Fibroblast of lung (primary cell): ENCODE measurements at regions not wholly inside any gene's neighbourhood (a gene's known extent, or its start where the extent isn't known, plus 50 kb on each side); places are given as distances from the start of the nearest gene placed in this dataset.
A peak's percentile ranks its signal among the peaks of the same experiment; 100 is the strongest.

ENCODE experiments used
- DNase-seq, 2 donors: peaks; one replicate each; pipeline versions ENCODE4 v3.0.0 to v3.0.0-alpha.2; 2010; ENCODE audit warnings: low read depth in 2 of 2
- H2AFZ ChIP-seq: 2 replicates; pipeline ENCODE4 v1.5.1; 2012; ENCODE audit warnings: low read length, control low read depth, inconsistent platforms
- H3K27ac ChIP-seq: 2 replicates; pipeline ENCODE4 v1.5.1; 2011; ENCODE audit warnings: low read length, control low read depth; ENCODE audit not compliant: insufficient read depth
- H3K27me3 ChIP-seq: 2 replicates; pipeline ENCODE4 v1.5.1; 2011; ENCODE audit warnings: mild to moderate bottlenecking, low read length; ENCODE audit not compliant: control insufficient read depth, insufficient read depth
- H3K36me3 ChIP-seq: 2 replicates; pipeline ENCODE4 v1.5.1; 2011; ENCODE audit warnings: low read length; ENCODE audit not compliant: control insufficient read depth, insufficient read depth
- H3K4me1 ChIP-seq: 2 replicates; pipeline ENCODE4 v1.5.1; 2011; ENCODE audit warnings: low read length; ENCODE audit not compliant: control insufficient read depth, insufficient read depth; ENCODE audit errors: extremely low read depth
- H3K4me2 ChIP-seq: 2 replicates; pipeline ENCODE4 v1.5.1; 2011; ENCODE audit warnings: low read length, control low read depth; ENCODE audit not compliant: insufficient read depth; ENCODE audit errors: extremely low read depth
- H3K4me3 ChIP-seq, 4 experiments: fragments of 200-600 bp in 1 of 4; sonication (generic) in 1 of 4; replicated peaks in 1 of 4; 2 replicates each; pipeline ENCODE4 v1.5.1; 2011 to 2016; ENCODE audit warnings: low read length in 4 of 4, low read depth in 3 of 4, mild to moderate bottlenecking in 3 of 4, control low read depth in 2 of 4, inconsistent platforms in 1 of 4, mixed read lengths in 1 of 4; ENCODE audit not compliant: insufficient read depth in 1 of 4; ENCODE audit errors: control extremely low read depth in 1 of 4
- H3K79me2 ChIP-seq: 2 replicates; pipeline ENCODE4 v1.5.1; 2012; ENCODE audit warnings: mild to moderate bottlenecking, low read length, inconsistent platforms; ENCODE audit not compliant: control insufficient read depth, insufficient read depth
- H3K9ac ChIP-seq: 2 replicates; pipeline ENCODE4 v1.5.1; 2011; ENCODE audit warnings: mild to moderate bottlenecking, low read length, control low read depth; ENCODE audit not compliant: insufficient read depth
- H3K9me3 ChIP-seq: 2 replicates; pipeline ENCODE4 v1.5.1; 2012; ENCODE audit warnings: low read depth, low read length; ENCODE audit not compliant: control insufficient read depth, insufficient read depth
- H4K20me1 ChIP-seq: 2 replicates; pipeline ENCODE4 v1.5.1; 2011; ENCODE audit warnings: low read length; ENCODE audit not compliant: control insufficient read depth, insufficient read depth; ENCODE audit errors: extremely low read depth
- CTCF ChIP-seq, 2 donors: IDR thresholded peaks in 1 of 2; conservative IDR thresholded peaks in 1 of 2; 1 replicate in 1 of 2; 2 replicates in 1 of 2; pipeline ENCODE4 v1.5.1; 2011 to 2012; ENCODE audit warnings: low read length in 2 of 2, control low read depth in 1 of 2, inconsistent platforms in 1 of 2, low read depth in 1 of 2, mild to moderate bottlenecking in 1 of 2
- EZH2 ChIP-seq: IDR thresholded peaks from 2 replicates; pipeline ENCODE4 v1.5.1; 2012; ENCODE audit warnings: low read length, control low read depth, mild to moderate bottlenecking; ENCODE audit errors: missing control alignments

- H4K20me1 ChIP-seq: no peaks in the 10 kb centered on the region
- no peak overlapping the region for H3K27ac ChIP-seq
- no peaks in the 10 kb centered on the region for H3K79me2 ChIP-seq
- TF ChIP-seq EZH2 (no peak), CTCF (conservative IDR thresholded peaks at IDR 0.05 in 1 of 2, IDR thresholded peaks at IDR 0.05 in 1 of 2; ENCODE audit: low read depth in 1 of 2, low read length in 2 of 2) (no peak)
- DNase-seq: peak; percentile 75 to 86
- no peak overlapping the region for H2AFZ ChIP-seq
- no peaks in the 10 kb centered on the region for H3K27me3 ChIP-seq
- no peaks in the 10 kb centered on the region for H3K9me3 ChIP-seq
- no peak overlapping the region for H3K4me2 ChIP-seq
- no peak overlapping the region for H3K4me3 ChIP-seq
- no peaks in the 10 kb centered on the region for H3K36me3 ChIP-seq
- H3K4me1 ChIP-seq: no peaks in the 10 kb centered on the region
- H3K9ac ChIP-seq: no peak overlapping the region
These were observed 249.9 kb downstream of the DAD1 start for GRCh38 chr14:22338917-22339715.

- H3K27me3 ChIP-seq: no peaks in the 10 kb centered on the region
- no peak overlapping the region for H2AFZ ChIP-seq
- no peak overlapping the region for H3K4me2 ChIP-seq
- TF ChIP-seq CTCF (conservative IDR thresholded peaks at IDR 0.05 in 1 of 2, IDR thresholded peaks at IDR 0.05 in 1 of 2; ENCODE audit: low read depth in 1 of 2, low read length in 2 of 2) (no peak), EZH2 (no peak)
- DNase-seq: no peak
- no peak overlapping the region for H3K9ac ChIP-seq
- H3K27ac ChIP-seq: no peak overlapping the region
- H3K4me1 ChIP-seq: no peaks in the 10 kb centered on the region
- no peaks in the 10 kb centered on the region for H3K36me3 ChIP-seq
- H4K20me1 ChIP-seq: no peaks in the 10 kb centered on the region
- H3K79me2 ChIP-seq: no peaks in the 10 kb centered on the region
- H3K9me3 ChIP-seq: no peaks in the 10 kb centered on the region
- H3K4me3 ChIP-seq: no peak overlapping the region
These were observed 250.6 kb downstream of the DAD1 start for GRCh38 chr14:22338381-22338780.

GRCh38 chr14:22337938-22338337 lies 251.1 kb downstream of the DAD1 start:
- H4K20me1 ChIP-seq: no peaks in the 10 kb centered on the region
- H2AFZ ChIP-seq: no peak overlapping the region
- no peaks in the 10 kb centered on the region for H3K27me3 ChIP-seq
- H3K4me2 ChIP-seq: no peak overlapping the region
- no peaks in the 10 kb centered on the region for H3K9me3 ChIP-seq
- H3K4me3 ChIP-seq: no peak overlapping the region
- H3K27ac ChIP-seq: no peak overlapping the region
- no peaks in the 10 kb centered on the region for H3K4me1 ChIP-seq
- no peak overlapping the region for H3K9ac ChIP-seq
- H3K79me2 ChIP-seq: no peaks in the 10 kb centered on the region
- DNase-seq: no peak
- TF ChIP-seq EZH2 (no peak), CTCF (conservative IDR thresholded peaks at IDR 0.05 in 1 of 2, IDR thresholded peaks at IDR 0.05 in 1 of 2; ENCODE audit: low read depth in 1 of 2, low read length in 2 of 2) (no peak)
- no peaks in the 10 kb centered on the region for H3K36me3 ChIP-seq
